ENCODE measurements at regions not wholly inside any gene's neighbourhood (a gene's known extent, or its start where the extent isn't known, plus 50 kb on each side); places are given as distances from the start of the nearest gene placed in this dataset.

DNA sequence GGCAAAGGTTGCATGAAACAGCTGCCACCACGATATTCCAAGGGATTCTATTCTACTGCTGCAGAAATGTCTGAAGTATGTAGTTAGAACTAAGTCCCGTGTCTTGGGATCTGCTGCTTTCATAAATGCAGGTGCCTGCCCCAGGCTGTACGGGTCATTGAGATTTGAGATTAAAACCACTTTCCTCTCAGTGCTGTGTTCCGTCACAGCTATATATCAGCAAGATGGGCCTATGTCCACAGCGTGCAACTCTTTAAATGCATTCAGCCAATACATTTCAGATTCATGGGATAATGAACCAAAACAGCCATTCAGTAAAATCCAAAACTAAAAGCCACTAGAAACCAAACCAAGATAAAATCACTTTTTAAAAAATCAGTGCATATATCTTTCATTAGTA lies 107.3 kb upstream of the LUZP2 start:
- no peak for ATAC-seq
- no peak for TF ChIP-seq OSR1 (CRISPR knock-in tag; IDR thresholded peaks at IDR 0.05)
- no peak for TF ChIP-seq ZFP30 (CRISPR knock-in tag; IDR thresholded peaks at IDR 0.05)
- TF ChIP-seq CSDC2 (CRISPR knock-in tag; IDR thresholded peaks at IDR 0.05), result no peak
- no peak for TF ChIP-seq GLIS3 (CRISPR knock-in tag; IDR thresholded peaks at IDR 0.05)
- no peak for TF ChIP-seq ZNF70 (CRISPR knock-in tag; IDR thresholded peaks at IDR 0.05)
- no peak for TF ChIP-seq ZNF565 (CRISPR knock-in tag; conservative IDR thresholded peaks at IDR 0.05; ENCODE audit: low read depth)
- no peak for TF ChIP-seq SNAI2 (CRISPR knock-in tag; IDR thresholded peaks at IDR 0.05)
- no peak for TF ChIP-seq ARNTL (CRISPR knock-in tag; IDR thresholded peaks at IDR 0.05; ENCODE audit: borderline replicate concordance, low read depth)
- no peak for TF ChIP-seq ZNF8 (CRISPR knock-in tag; IDR thresholded peaks at IDR 0.05)
- TF ChIP-seq TCF4 (CRISPR knock-in tag; IDR thresholded peaks at IDR 0.05; ENCODE audit: borderline replicate concordance), result no peak
- no peak for TF ChIP-seq CSRNP3 (CRISPR knock-in tag; IDR thresholded peaks at IDR 0.05)
- TF ChIP-seq ZFP3 (CRISPR knock-in tag; IDR thresholded peaks at IDR 0.05), result no peak
- no peak for TF ChIP-seq BACH2 (CRISPR knock-in tag; IDR thresholded peaks at IDR 0.05; ENCODE audit: borderline replicate concordance)
- TF ChIP-seq POU6F1 (CRISPR knock-in tag; IDR thresholded peaks at IDR 0.05; ENCODE audit: borderline replicate concordance, low read depth), result no peak
- no peak for TF ChIP-seq CREB5 (CRISPR knock-in tag; IDR thresholded peaks at IDR 0.05; ENCODE audit: low read depth)
- TF ChIP-seq, protein P1, sequence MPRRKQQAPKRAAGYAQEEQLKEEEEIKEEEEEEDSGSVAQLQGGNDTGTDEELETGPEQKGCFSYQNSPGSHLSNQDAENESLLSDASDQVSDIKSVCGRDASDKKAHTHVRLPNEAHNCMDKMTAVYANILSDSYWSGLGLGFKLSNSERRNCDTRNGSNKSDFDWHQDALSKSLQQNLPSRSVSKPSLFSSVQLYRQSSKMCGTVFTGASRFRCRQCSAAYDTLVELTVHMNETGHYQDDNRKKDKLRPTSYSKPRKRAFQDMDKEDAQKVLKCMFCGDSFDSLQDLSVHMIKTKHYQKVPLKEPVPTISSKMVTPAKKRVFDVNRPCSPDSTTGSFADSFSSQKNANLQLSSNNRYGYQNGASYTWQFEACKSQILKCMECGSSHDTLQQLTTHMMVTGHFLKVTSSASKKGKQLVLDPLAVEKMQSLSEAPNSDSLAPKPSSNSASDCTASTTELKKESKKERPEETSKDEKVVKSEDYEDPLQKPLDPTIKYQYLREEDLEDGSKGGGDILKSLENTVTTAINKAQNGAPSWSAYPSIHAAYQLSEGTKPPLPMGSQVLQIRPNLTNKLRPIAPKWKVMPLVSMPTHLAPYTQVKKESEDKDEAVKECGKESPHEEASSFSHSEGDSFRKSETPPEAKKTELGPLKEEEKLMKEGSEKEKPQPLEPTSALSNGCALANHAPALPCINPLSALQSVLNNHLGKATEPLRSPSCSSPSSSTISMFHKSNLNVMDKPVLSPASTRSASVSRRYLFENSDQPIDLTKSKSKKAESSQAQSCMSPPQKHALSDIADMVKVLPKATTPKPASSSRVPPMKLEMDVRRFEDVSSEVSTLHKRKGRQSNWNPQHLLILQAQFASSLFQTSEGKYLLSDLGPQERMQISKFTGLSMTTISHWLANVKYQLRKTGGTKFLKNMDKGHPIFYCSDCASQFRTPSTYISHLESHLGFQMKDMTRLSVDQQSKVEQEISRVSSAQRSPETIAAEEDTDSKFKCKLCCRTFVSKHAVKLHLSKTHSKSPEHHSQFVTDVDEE (CRISPR knock-in tag; IDR thresholded peaks at IDR 0.05), result no peak
- no peak for TF ChIP-seq TOX (CRISPR knock-in tag; IDR thresholded peaks at IDR 0.05; ENCODE audit: borderline replicate concordance)
- TF ChIP-seq ESRRG (CRISPR knock-in tag; IDR thresholded peaks at IDR 0.05), result no peak
- TF ChIP-seq RARB (CRISPR knock-in tag; IDR thresholded peaks at IDR 0.05), result no peak
- no peak for TF ChIP-seq PATZ1 (CRISPR knock-in tag; IDR thresholded peaks at IDR 0.05; ENCODE audit: borderline replicate concordance)

GRCh38 chr11:24390016-24390415 lies 106.8 kb upstream of the LUZP2 start:
- no peak for TF ChIP-seq ZFP30 (CRISPR knock-in tag; IDR thresholded peaks at IDR 0.05)
- no peak for TF ChIP-seq CSDC2 (CRISPR knock-in tag; IDR thresholded peaks at IDR 0.05)
- no peak for TF ChIP-seq CREB5 (CRISPR knock-in tag; IDR thresholded peaks at IDR 0.05; ENCODE audit: low read depth)
- TF ChIP-seq POU6F1 (CRISPR knock-in tag; IDR thresholded peaks at IDR 0.05; ENCODE audit: borderline replicate concordance, low read depth), result no peak
- no peak for TF ChIP-seq ARNTL (CRISPR knock-in tag; IDR thresholded peaks at IDR 0.05; ENCODE audit: borderline replicate concordance, low read depth)
- no peak for TF ChIP-seq GLIS3 (CRISPR knock-in tag; IDR thresholded peaks at IDR 0.05)
- no peak for TF ChIP-seq OSR1 (CRISPR knock-in tag; IDR thresholded peaks at IDR 0.05)
- TF ChIP-seq, protein P1 (CRISPR knock-in tag; IDR thresholded peaks at IDR 0.05), result no peak
- no peak for TF ChIP-seq RARB (CRISPR knock-in tag; IDR thresholded peaks at IDR 0.05)
- ATAC-seq, result no peak
